ENCODE measurements at regions not wholly inside any gene's neighbourhood (a gene's known extent, or its start where the extent isn't known, plus 50 kb on each side); places are given as distances from the start of the nearest gene placed in this dataset.

DNA sequence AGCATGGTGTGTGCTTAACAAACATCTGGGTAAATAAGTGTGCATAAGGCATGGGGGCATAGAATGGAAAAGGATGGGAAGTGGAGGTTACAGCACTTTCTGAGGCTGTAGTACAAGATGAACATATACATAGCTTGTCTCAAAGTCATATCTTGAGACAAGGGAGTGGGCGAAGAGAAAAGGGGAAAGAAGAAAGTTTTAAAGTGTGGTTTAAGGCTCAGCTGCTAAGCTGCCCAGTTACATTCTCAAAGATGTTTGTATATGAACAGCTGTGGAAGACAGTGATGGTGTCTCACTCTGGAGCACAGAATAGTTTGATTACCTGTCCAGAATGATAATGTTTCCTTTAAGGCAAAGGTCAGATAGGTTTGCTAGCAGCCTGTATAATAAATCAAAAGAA is 61.9 kb upstream of the LANCL2 start:
- TF ChIP-seq, protein P1, sequence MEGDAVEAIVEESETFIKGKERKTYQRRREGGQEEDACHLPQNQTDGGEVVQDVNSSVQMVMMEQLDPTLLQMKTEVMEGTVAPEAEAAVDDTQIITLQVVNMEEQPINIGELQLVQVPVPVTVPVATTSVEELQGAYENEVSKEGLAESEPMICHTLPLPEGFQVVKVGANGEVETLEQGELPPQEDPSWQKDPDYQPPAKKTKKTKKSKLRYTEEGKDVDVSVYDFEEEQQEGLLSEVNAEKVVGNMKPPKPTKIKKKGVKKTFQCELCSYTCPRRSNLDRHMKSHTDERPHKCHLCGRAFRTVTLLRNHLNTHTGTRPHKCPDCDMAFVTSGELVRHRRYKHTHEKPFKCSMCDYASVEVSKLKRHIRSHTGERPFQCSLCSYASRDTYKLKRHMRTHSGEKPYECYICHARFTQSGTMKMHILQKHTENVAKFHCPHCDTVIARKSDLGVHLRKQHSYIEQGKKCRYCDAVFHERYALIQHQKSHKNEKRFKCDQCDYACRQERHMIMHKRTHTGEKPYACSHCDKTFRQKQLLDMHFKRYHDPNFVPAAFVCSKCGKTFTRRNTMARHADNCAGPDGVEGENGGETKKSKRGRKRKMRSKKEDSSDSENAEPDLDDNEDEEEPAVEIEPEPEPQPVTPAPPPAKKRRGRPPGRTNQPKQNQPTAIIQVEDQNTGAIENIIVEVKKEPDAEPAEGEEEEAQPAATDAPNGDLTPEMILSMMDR (IDR thresholded peaks at IDR 0.05; ENCODE audit: control insufficient read depth, insufficient read depth, low read depth, low read length, missing control alignments) = no peak
- no peak overlapping the region for H3K4me3 ChIP-seq (ENCODE audit: control insufficient read depth, low read depth, low read length)

DNA sequence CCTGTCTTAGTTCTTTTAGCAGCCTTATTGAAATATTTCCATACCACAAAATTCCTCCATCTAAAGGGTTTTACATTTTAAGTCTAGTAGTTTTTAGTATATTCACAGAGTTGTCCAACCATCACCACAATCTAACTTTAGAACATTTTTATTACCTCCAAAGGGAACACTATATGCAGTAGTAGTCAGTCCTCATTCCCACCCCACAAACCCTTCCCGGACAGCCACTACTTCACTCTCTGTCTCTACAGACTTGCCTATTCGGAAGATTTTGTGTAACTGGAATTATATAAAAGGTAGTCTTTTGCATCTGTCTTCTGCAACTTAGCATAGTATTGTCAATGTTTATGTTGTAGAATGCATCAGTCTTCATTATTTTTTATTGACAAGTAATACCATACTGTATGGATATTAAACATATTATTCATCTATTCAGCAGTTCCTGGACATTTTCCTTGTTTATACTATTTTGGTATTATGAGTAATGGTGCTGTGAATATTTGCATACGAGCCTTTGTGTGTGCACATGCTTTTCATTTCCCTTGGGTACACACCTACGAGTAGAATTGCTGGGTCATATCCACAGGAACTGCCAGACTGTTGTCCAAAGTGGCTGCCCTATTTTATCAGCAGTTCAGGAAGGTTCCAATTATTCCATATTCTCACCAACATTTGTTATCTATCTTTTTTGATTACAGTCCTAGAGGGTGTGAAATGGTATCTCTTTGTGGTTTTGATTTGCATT is 60.9 kb upstream of the LANCL2 start:
- H3K4me3 ChIP-seq (ENCODE audit: control insufficient read depth, low read depth, low read length) = no peak overlapping the region
- DNase-seq (ENCODE audit: low read depth) = no peak
- TF ChIP-seq, protein P1 (IDR thresholded peaks at IDR 0.05; ENCODE audit: control insufficient read depth, insufficient read depth, low read depth, low read length, missing control alignments) = no peak

More for the DNA sequence above, 61.9 kb upstream of the LANCL2 start:
- DNase-seq (ENCODE audit: low read depth) = no peak

- H3K4me3 ChIP-seq (ENCODE audit: control insufficient read depth, low read depth, low read length) = no peak overlapping the region
- DNase-seq (ENCODE audit: low read depth) = no peak
- TF ChIP-seq, protein P1 (IDR thresholded peaks at IDR 0.05; ENCODE audit: control insufficient read depth, insufficient read depth, low read depth, low read length, missing control alignments) = no peak
Observed at GRCh38 chr7:55305135-55305534, 60.0 kb upstream of the LANCL2 start.

DNA sequence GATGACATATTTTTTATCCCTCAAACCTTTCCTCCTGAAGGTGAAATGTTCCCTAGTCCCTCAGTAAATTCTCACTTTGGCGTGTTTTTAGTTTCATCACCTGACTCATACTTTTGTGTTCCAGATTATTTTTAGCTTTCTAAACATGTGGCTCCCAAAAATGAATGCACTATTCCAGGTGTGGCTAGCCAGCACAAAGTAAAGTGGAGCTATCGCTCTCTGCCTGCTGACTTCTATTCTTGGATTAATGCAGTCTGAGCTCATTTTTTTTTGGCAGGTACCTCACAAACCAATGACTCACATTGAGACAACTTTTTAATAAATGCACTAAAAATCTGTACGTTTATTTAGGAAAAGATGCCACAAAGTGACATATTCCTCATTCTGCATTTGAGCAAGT is 58.8 kb upstream of the LANCL2 start:
- H3K4me3 ChIP-seq (ENCODE audit: control insufficient read depth, low read depth, low read length) = no peak overlapping the region
- no peak for DNase-seq (ENCODE audit: low read depth)
- TF ChIP-seq, protein P1 (IDR thresholded peaks at IDR 0.05; ENCODE audit: control insufficient read depth, insufficient read depth, low read depth, low read length, missing control alignments) = no peak

DNA sequence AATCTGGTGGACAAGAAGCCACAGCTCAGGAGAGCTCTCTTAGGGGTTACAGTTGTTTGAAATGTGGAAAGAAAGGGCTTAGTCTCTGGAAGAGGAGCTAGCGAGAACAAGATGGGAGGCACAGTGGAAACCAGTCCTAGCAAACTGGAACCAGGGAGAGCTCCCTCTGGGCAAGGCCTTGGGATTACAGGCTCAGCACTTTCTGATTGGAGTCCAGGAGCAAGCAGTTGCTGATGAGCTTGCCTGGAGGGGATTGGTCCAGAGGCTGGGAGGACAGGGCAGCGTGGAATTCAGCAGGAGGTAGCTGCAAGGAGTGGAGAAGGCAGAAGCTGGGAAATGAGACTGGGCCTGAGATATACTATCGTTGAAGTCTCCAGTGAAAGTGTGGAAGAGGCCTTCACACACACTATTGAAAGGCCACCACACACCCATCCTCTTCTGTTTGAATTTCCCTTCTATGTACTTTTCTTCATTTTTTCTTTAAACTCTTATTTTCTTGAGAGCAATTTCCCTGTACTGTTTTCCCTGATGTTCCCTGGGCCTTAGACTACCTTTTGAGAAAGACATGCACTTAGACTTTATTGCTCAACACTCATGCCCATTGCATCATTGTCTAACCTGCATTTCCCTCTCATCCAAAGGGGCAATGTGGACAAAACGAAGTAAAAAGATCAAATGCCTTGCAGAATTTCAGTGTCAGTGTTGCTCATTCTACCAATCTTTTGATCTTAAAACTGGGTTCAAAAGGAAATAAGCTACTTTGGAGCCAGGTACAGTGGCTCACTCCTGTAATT is 57.8 kb upstream of the LANCL2 start:
- H3K4me3 ChIP-seq (ENCODE audit: control insufficient read depth, low read depth, low read length) = no peak overlapping the region
- no peak for DNase-seq (ENCODE audit: low read depth)
- TF ChIP-seq, protein P1 (IDR thresholded peaks at IDR 0.05; ENCODE audit: control insufficient read depth, insufficient read depth, low read depth, low read length, missing control alignments) = peak; percentile 18

DNA sequence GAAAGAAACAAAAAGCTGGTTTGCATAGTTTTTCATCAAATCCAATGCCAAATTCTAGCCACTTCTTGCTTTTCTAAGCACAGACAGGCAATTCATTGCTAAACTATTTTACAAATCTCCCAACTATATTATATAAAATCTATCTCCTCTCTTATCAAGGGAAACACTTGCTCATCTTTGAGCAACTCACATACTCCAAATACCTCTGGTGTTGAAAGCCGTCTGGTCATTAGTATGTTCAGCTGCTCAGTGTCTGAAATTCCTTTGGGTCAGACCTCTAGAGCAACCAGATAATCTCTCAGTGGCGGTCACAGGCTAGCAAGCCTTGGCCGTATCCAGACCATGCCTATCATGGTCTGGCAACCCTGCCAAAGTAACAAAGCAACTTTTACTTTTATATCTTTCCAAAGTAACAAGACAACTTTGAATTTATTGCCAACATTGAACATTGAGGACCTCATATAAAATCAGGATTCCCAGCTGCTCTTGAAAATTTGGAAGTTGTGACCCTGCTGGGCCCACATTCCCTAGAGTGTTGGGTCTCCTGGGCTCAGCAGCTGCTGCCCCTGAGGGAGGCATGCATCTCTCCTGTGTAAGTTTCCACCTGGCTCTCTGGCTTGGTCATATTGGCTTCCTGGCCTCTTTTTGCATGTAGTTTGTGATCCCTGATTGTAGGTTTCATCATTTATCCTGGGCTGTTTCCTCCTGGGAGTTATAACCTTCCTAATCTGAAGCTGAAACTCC is 56.8 kb upstream of the LANCL2 start:
- H3K4me3 ChIP-seq (ENCODE audit: control insufficient read depth, low read depth, low read length) = no peak overlapping the region
- peak; percentile 91 for DNase-seq (ENCODE audit: low read depth)
- TF ChIP-seq, protein P1 (IDR thresholded peaks at IDR 0.05; ENCODE audit: control insufficient read depth, insufficient read depth, low read depth, low read length, missing control alignments) = no peak
